HEK293 (cell line): ENCODE measurements at regions not wholly inside any gene's neighbourhood (a gene's known extent, or its start where the extent isn't known, plus 50 kb on each side); places are given as distances from the start of the nearest gene placed in this dataset.

ENCODE experiments used
- KLF10 ChIP-seq: fragments of 450-650 bp; IDR thresholded peaks from 2 replicates; pipeline ENCODE4 v1.5.1; 2018; ENCODE audit warnings: missing biosample characterization, mild to moderate bottlenecking, missing genetic modification characterization
- TRIM28 ChIP-seq: IDR thresholded peaks from 2 replicates; pipeline ENCODE4 v1.6.1; 2011; ENCODE audit warnings: low read length, control low read depth, borderline replicate concordance
- ZBTB8A ChIP-seq: fragments of 450-650 bp; formaldehyde crosslinking; IDR thresholded peaks from 2 replicates; pipeline ENCODE4 v1.5.1; 2016; ENCODE audit warnings: missing biosample characterization, missing genetic modification characterization
- ZEB2 ChIP-seq: fragments of 450-650 bp; formaldehyde crosslinking; IDR thresholded peaks from 2 replicates; pipeline ENCODE4 v1.5.1; 2016; ENCODE audit warnings: missing biosample characterization, missing genetic modification characterization
- ZNF174 ChIP-seq: fragments of 450-650 bp; formaldehyde crosslinking; IDR thresholded peaks from 2 replicates; pipeline ENCODE4 v1.5.0; 2017; ENCODE audit warnings: missing biosample characterization, mild to moderate bottlenecking, missing genetic modification characterization
- ZNF549 ChIP-seq: fragments of 450-650 bp; IDR thresholded peaks from 2 replicates; pipeline ENCODE4 v1.5.1; 2018; ENCODE audit warnings: missing biosample characterization, missing genetic modification characterization, mild to moderate bottlenecking, inconsistent platforms, moderate library complexity
- ZNF658 ChIP-seq: fragments of 450-650 bp; formaldehyde crosslinking; IDR thresholded peaks from 2 replicates; pipeline ENCODE4; 2016; ENCODE audit warnings: missing biosample characterization, missing genetic modification characterization
- TF ChIP-seq, protein P1 (sequence below): fragments of 450-650 bp; formaldehyde crosslinking; IDR thresholded peaks from 2 replicates; pipeline ENCODE4 v1.5.1; 2016; ENCODE audit warnings: missing biosample characterization, missing genetic modification characterization, borderline replicate concordance
- TF ChIP-seq, protein P2 (sequence below): fragments of 450-650 bp; formaldehyde crosslinking; IDR thresholded peaks from 2 replicates; pipeline ENCODE4 v1.5.1; 2016; ENCODE audit warnings: missing biosample characterization, missing genetic modification characterization

DNA sequence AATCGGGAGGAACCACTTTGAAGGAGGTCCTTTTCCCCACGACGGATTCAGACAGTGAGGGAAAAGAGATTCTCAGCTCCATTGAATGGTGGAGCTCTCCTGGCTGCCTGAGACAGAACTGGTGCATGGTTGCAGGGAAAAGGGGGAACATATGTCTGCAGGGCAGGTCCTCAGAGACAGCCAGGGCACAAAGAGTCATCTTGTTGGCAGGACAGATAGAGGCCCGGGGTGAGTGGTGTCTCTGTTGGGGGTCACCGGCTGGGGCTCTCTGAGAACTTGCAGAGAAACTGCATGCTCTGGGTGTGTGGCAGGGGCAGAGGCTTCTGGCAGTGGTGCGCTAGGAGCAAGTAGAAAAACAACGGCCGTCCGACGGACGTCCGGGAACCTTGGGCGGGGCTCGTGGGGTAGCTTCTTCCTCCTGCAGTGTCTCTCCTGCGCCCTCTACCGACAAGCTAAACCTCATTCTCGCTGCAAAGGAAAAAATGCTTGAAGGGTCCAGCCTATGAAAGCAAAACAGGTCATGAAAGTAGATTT lies 94.3 kb downstream of the CDCA7 start:
- TF ChIP-seq ZBTB8A (tag by site-specific recombination): no peak
- TF ChIP-seq ZNF549: no peak
- TF ChIP-seq TRIM28: no peak
- TF ChIP-seq, protein P1, sequence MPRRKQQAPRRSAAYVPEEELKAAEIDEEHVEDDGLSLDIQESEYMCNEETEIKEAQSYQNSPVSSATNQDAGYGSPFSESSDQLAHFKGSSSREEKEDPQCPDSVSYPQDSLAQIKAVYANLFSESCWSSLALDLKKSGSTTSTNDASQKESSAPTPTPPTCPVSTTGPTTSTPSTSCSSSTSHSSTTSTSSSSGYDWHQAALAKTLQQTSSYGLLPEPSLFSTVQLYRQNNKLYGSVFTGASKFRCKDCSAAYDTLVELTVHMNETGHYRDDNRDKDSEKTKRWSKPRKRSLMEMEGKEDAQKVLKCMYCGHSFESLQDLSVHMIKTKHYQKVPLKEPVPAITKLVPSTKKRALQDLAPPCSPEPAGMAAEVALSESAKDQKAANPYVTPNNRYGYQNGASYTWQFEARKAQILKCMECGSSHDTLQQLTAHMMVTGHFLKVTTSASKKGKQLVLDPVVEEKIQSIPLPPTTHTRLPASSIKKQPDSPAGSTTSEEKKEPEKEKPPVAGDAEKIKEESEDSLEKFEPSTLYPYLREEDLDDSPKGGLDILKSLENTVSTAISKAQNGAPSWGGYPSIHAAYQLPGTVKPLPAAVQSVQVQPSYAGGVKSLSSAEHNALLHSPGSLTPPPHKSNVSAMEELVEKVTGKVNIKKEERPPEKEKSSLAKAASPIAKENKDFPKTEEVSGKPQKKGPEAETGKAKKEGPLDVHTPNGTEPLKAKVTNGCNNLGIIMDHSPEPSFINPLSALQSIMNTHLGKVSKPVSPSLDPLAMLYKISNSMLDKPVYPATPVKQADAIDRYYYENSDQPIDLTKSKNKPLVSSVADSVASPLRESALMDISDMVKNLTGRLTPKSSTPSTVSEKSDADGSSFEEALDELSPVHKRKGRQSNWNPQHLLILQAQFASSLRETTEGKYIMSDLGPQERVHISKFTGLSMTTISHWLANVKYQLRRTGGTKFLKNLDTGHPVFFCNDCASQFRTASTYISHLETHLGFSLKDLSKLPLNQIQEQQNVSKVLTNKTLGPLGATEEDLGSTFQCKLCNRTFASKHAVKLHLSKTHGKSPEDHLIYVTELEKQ (tag by site-specific recombination): no peak
- no peak for TF ChIP-seq ZNF174 (tag by site-specific recombination)
- no peak for TF ChIP-seq ZNF658 (tag by site-specific recombination)
- TF ChIP-seq KLF10 (tag by site-specific recombination): no peak
- TF ChIP-seq ZEB2 (tag by site-specific recombination): no peak
- TF ChIP-seq, protein P2, sequence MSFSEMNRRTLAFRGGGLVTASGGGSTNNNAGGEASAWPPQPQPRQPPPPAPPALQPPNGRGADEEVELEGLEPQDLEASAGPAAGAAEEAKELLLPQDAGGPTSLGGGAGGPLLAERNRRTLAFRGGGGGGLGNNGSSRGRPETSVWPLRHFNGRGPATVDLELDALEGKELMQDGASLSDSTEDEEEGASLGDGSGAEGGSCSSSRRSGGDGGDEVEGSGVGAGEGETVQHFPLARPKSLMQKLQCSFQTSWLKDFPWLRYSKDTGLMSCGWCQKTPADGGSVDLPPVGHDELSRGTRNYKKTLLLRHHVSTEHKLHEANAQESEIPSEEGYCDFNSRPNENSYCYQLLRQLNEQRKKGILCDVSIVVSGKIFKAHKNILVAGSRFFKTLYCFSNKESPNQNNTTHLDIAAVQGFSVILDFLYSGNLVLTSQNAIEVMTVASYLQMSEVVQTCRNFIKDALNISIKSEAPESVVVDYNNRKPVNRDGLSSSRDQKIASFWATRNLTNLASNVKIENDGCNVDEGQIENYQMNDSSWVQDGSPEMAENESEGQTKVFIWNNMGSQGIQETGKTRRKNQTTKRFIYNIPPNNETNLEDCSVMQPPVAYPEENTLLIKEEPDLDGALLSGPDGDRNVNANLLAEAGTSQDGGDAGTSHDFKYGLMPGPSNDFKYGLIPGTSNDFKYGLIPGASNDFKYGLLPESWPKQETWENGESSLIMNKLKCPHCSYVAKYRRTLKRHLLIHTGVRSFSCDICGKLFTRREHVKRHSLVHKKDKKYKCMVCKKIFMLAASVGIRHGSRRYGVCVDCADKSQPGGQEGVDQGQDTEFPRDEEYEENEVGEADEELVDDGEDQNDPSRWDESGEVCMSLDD (tag by site-specific recombination): no peak
